Epithelial cell of esophagus (primary cell): ENCODE measurements at regions not wholly inside any gene's neighbourhood (a gene's known extent, or its start where the extent isn't known, plus 50 kb on each side); places are given as distances from the start of the nearest gene placed in this dataset.

Experiments
- DNase-seq: peaks from one replicate; pipeline ENCODE4 v3.0.0; 2010; ENCODE audit warnings: low read depth
- H3K4me3 ChIP-seq: 2 replicates; pipeline ENCODE4 v1.5.1; 2011; ENCODE audit warnings: mild to moderate bottlenecking, low read length, control low read depth
- CTCF ChIP-seq: IDR thresholded peaks from 2 replicates; pipeline ENCODE4 v1.5.1; 2011; ENCODE audit warnings: low read depth, mild to moderate bottlenecking, low read length, control low read depth, inconsistent platforms; ENCODE audit not compliant: insufficient read depth; ENCODE audit errors: missing control alignments

DNA sequence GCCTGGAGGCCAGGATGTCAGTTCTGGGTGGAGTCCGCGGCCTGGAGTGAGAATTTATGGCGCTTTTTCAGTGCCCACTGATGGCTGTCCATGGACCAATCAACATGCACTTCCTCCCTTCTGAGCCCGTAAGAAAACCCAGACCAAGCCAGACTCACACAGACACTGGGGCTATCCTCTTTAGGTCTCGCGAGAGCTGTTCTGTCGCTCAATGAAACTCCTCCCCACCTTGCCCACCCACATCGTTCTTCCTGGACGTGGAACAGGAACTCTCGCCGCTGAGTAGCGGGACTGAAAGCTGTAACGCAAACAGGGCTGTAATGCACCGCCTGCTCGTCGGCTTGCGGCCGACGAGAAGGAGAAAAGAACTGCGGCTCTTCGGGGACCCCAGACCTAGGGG lies 833.0 kb upstream of the CADM2 start:
- DNase-seq, result no peak
- no peak overlapping the region for H3K4me3 ChIP-seq
- no peak for TF ChIP-seq CTCF

- no peak overlapping the region for H3K4me3 ChIP-seq
- TF ChIP-seq CTCF, result no peak
- no peak for DNase-seq
Observed at GRCh38 chr3:84126160-84126559, 832.6 kb upstream of the CADM2 start.

- no peak for DNase-seq
- H3K4me3 ChIP-seq, result no peak overlapping the region
- no peak for TF ChIP-seq CTCF
Observed at GRCh38 chr3:84128024-84128423, 830.8 kb upstream of the CADM2 start.

- no peak overlapping the region for H3K4me3 ChIP-seq
- peak; percentile 64 for TF ChIP-seq CTCF
- peak; percentile 34 for DNase-seq
Observed at GRCh38 chr3:84136425-84136824, 822.4 kb upstream of the CADM2 start.

DNA sequence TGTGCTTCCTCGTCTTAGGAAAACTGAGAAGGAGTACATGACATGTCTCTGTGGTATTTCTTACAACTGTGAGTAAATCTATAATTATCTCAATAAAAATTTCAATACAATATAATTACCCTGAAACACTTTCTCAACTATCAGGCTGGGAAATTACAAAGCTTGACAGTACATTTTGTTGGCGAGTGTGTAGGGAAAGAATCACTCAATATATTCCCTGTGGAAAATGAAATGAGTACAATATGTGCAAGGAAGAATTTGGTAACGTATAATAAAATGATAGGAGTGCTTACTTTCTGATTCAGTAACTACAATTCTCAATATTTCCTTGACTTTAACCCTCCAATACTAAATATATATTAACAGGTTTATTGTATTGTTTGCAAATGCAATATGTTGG lies 818.2 kb upstream of the CADM2 start:
- H3K4me3 ChIP-seq, result no peak overlapping the region
- DNase-seq, result no peak
- no peak for TF ChIP-seq CTCF

DNA sequence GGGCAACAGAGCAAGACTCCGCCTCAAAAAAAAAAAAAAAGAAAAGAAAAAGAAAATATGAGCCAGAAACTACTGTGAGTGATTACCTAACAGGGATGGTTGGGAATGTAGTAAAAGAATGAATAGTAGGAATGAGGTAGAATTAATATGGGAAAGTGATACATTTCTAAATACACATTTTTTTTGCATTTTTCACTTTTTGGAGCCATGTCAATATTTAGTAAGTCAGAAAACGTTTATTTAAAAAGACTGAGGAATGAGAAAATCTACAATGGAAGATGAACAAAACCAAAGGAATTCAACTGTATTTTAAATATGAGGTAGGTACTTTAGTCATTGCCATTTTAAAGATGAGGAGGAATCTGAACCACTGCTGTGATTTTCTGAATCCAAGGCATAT lies 817.2 kb upstream of the CADM2 start:
- DNase-seq, result no peak
- TF ChIP-seq CTCF, result no peak
- no peak overlapping the region for H3K4me3 ChIP-seq

DNA sequence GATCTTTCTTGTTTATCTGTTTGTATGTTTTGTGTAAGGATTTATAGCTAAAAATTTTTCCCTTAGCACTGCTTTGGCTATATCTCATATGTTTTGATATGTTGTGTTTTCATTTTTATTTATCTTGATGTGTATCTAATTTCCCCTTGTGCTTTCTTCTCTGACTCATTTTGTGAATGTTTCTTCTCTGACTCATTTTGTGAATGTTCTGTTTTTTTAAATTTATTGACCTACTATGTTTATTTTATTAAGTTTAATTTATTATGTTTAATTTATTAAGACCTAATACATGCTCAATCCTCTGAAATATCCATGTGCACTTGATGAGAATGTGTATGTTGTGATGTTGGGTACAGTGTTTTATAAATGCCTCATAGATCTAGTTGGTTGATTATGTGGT lies 793.5 kb upstream of the CADM2 start:
- H3K4me3 ChIP-seq, result no peak overlapping the region
- TF ChIP-seq CTCF, result no peak
- DNase-seq, result peak; percentile 20
